Panc1 (cell line): ENCODE measurements at regions not wholly inside any gene's neighbourhood (a gene's known extent, or its start where the extent isn't known, plus 50 kb on each side); places are given as distances from the start of the nearest gene placed in this dataset.

Experiments
- ATAC-seq: fragments of 200-7000 bp; cut with Tn5 transposase; 2 replicates; pipeline ENCODE4 v1.9.1; 2020; ENCODE audit warnings: mild to moderate bottlenecking, moderate library complexity
- BruUV-seq: library from RNA; stranded (reverse); fragments of 400-500 nt; replicated peaks from 2 replicates; lab custom pipeline; 2021; lab: Mats Ljungman, UMichigan
- CTCF ChIA-PET: fragments of 300-600 bp; sonication (Branson Sonifier 250); formaldehyde crosslinking; loops from one replicate; lab custom pipeline; 2022; ENCODE audit warnings: antibody characterized with exemption; lab: Charles Lee
- POLR2A ChIA-PET: fragments of 300-600 bp; sonication (Branson Sonifier 250); formaldehyde crosslinking; loops from one replicate; lab custom pipeline; 2022; ENCODE audit warnings: antibody characterized with exemption; lab: Charles Lee
- DNase-seq: peaks from one replicate; pipeline ENCODE4 v3.0.0-alpha.2; 2010; ENCODE audit warnings: low read depth, low spot score
- H3K27ac ChIP-seq: 2 replicates; pipeline ENCODE4 v1.5.1; 2011; ENCODE audit warnings: mild to moderate bottlenecking, low read length, inconsistent platforms
- H3K27me3 ChIP-seq: fragments of 200-500 bp; sonication (Bioruptor generic); 2 replicates; pipeline ENCODE4 v1.6.0; 2014; ENCODE audit warnings: low read length, inconsistent platforms; ENCODE audit not compliant: control insufficient read depth, insufficient read depth
- H3K36me3 ChIP-seq: fragments of 200-500 bp; sonication (Bioruptor generic); 2 replicates; pipeline ENCODE4 v1.5.1; 2014; ENCODE audit warnings: inconsistent platforms, mild to moderate bottlenecking, low read length, moderate library complexity; ENCODE audit not compliant: control insufficient read depth, insufficient read depth
- H3K4me1 ChIP-seq: 2 replicates; pipeline ENCODE4 v1.5.1; 2011; ENCODE audit warnings: inconsistent platforms, mild to moderate bottlenecking, low read length, moderate library complexity; ENCODE audit not compliant: control insufficient read depth, insufficient read depth
- H3K4me3 ChIP-seq, 2 experiments: 2 replicates each; pipeline ENCODE4 v1.5.1; 2011 to 2012; ENCODE audit warnings: low read depth in 2 of 2, low read length in 2 of 2, mild to moderate bottlenecking in 2 of 2, inconsistent platforms in 1 of 2, moderate library complexity in 1 of 2
- H3K9me3 ChIP-seq: fragments of 200-500 bp; sonication (Bioruptor generic); 2 replicates; pipeline ENCODE4 v1.5.1; 2014; ENCODE audit warnings: low read depth, mild to moderate bottlenecking, inconsistent platforms, low read length, moderate library complexity; ENCODE audit not compliant: control insufficient read depth, insufficient read depth
- POLR2AphosphoS5 ChIP-seq: IDR thresholded peaks from 2 replicates; pipeline ENCODE4 v1.6.1; 2012; ENCODE audit warnings: mild to moderate bottlenecking, low read depth, low read length, moderate library complexity
- SIN3A ChIP-seq: IDR thresholded peaks from 2 replicates; pipeline ENCODE4 v1.6.1; 2012; ENCODE audit warnings: low read depth, mild to moderate bottlenecking, low read length, moderate library complexity, borderline replicate concordance; ENCODE audit not compliant: insufficient read depth
- TCF7L2 ChIP-seq: IDR thresholded peaks from 2 replicates; pipeline ENCODE4 v1.6.1; 2011; ENCODE audit warnings: mild to moderate bottlenecking, low read depth, low read length, inconsistent platforms
- in situ Hi-C: cut with HindIII; loops from 2 replicates; pipeline ENCODE4 v1.10.0; 2016; ENCODE audit warnings: low sequenced_read_pairs, low pct_unique_long_range_greater_than_20kb
- intact Hi-C: fragments of 100-400 bp; cut with micrococcal nuclease; formaldehyde crosslinking; loops from one replicate; pipeline ENCODE4 v1.10.0; 2022; ENCODE audit not compliant: unreplicated experiment
- TF ChIP-seq, protein P1 (sequence below): fragments of 450-650 bp; IDR thresholded peaks from 2 replicates; pipeline ENCODE4 v1.5.1; 2017; ENCODE audit warnings: mild to moderate bottlenecking
- TF ChIP-seq, protein P2 (sequence below), 2 experiments: IDR thresholded peaks; 2 replicates each; pipeline ENCODE4 v1.6.1; 2011 to 2012; ENCODE audit warnings: low read depth in 2 of 2, control low read depth in 1 of 2, low read length in 1 of 2, mild to moderate bottlenecking in 1 of 2, moderate library complexity in 1 of 2; ENCODE audit not compliant: insufficient read depth in 1 of 2

DNA sequence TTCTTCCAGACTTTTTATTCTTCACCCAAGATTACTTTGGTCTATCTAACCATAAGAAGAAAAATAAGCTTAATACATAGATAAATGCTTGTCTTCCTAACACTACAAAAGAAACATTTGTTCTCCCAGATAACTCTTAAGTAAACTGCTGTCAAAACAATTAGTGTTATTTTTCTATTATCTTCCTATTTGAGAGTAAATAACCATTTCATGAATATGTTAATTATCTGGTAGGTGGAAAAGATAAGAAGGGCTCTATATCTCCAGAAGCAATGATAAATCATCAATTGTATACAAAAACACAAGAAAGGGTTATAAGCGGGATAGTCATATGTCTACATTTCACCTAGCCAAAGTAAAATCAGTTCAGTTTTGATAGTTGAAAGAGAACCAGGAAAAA lies 180.4 kb downstream of the ZIC3 start:
- H3K4me1 ChIP-seq = no peaks in the 10 kb centered on the region
- ChIA-PET POLR2A (no interaction called here), CTCF (no interaction called here)
- H3K9me3 ChIP-seq = no peaks in the 10 kb centered on the region
- intact Hi-C loops = no loop called here
- no peaks in the 10 kb centered on the region; the same call in 1 of the 2 replicates for H3K27me3 ChIP-seq
- DNase-seq = no peak
- no peaks in the 10 kb centered on the region for H3K36me3 ChIP-seq
- in situ Hi-C loops = no loop called here
- H3K4me3 ChIP-seq = no peak overlapping the region
- TF ChIP-seq, protein P1, sequence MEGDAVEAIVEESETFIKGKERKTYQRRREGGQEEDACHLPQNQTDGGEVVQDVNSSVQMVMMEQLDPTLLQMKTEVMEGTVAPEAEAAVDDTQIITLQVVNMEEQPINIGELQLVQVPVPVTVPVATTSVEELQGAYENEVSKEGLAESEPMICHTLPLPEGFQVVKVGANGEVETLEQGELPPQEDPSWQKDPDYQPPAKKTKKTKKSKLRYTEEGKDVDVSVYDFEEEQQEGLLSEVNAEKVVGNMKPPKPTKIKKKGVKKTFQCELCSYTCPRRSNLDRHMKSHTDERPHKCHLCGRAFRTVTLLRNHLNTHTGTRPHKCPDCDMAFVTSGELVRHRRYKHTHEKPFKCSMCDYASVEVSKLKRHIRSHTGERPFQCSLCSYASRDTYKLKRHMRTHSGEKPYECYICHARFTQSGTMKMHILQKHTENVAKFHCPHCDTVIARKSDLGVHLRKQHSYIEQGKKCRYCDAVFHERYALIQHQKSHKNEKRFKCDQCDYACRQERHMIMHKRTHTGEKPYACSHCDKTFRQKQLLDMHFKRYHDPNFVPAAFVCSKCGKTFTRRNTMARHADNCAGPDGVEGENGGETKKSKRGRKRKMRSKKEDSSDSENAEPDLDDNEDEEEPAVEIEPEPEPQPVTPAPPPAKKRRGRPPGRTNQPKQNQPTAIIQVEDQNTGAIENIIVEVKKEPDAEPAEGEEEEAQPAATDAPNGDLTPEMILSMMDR = no peak
- TF ChIP-seq TCF7L2 = no peak
- no peak for TF ChIP-seq POLR2AphosphoS5
- TF ChIP-seq, protein P2, sequence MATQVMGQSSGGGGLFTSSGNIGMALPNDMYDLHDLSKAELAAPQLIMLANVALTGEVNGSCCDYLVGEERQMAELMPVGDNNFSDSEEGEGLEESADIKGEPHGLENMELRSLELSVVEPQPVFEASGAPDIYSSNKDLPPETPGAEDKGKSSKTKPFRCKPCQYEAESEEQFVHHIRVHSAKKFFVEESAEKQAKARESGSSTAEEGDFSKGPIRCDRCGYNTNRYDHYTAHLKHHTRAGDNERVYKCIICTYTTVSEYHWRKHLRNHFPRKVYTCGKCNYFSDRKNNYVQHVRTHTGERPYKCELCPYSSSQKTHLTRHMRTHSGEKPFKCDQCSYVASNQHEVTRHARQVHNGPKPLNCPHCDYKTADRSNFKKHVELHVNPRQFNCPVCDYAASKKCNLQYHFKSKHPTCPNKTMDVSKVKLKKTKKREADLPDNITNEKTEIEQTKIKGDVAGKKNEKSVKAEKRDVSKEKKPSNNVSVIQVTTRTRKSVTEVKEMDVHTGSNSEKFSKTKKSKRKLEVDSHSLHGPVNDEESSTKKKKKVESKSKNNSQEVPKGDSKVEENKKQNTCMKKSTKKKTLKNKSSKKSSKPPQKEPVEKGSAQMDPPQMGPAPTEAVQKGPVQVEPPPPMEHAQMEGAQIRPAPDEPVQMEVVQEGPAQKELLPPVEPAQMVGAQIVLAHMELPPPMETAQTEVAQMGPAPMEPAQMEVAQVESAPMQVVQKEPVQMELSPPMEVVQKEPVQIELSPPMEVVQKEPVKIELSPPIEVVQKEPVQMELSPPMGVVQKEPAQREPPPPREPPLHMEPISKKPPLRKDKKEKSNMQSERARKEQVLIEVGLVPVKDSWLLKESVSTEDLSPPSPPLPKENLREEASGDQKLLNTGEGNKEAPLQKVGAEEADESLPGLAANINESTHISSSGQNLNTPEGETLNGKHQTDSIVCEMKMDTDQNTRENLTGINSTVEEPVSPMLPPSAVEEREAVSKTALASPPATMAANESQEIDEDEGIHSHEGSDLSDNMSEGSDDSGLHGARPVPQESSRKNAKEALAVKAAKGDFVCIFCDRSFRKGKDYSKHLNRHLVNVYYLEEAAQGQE (IDR thresholded peaks at IDR 0.05; ENCODE audit: insufficient read depth in 1 of 2, low read depth in 2 of 2, low read length in 1 of 2) = no peak
- TF ChIP-seq SIN3A = no peak
- BruUV-seq = no TSS peak
- ATAC-seq = no peak
- H3K27ac ChIP-seq = no peak overlapping the region

DNA sequence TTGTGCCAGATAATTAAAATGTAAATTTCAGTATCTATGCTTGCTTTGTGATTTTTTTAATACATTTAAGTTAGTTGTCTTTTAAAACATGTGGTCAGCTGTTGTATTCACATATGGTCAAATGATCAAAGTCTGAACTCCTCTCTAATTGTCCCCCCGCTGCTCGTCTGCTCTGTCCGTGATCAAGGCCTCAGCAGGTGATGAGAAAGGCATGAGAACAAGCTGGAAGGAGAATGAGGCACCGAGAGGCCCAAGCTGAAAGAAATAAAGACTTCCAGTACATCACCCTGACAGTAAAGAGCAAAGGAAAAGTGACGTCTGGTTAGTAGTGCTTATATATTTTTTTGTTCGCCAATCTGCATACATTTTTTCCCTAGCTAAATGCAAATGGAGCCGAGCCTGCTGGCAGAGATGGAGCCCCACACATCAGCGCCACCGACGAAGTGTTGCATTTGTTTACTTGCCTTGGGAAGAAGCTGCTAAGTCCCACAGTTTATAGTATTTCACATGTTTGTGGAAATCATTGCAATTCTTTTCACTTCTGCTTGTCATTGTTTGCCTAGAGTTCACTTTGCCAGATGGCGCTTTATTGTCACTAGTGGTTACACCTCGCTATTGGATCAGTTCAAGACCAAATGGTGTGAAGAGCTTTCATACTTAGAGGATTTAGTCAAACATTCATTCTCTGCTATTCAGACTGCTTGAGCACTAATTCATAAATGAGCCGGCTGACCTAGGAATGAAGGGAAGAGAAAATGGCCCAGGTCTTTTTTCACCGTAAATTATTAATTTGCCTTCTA lies 181.5 kb downstream of the ZIC3 start:
- Histone ChIP-seq H3K27ac (no peak overlapping the region), H3K9me3 (no peaks in the 10 kb centered on the region), H3K4me3 (no peak overlapping the region), H3K36me3 (no peaks in the 10 kb centered on the region), H3K4me1 (no peaks in the 10 kb centered on the region), H3K27me3 (no peaks in the 10 kb centered on the region; the same call in 1 of the 2 replicates)
- no TSS peak for BruUV-seq
- DNase-seq (no peak), ATAC-seq (no peak)
- in situ Hi-C loops = no loop called here
- ChIA-PET CTCF (no interaction called here), POLR2A (no interaction called here)
- intact Hi-C loops = no loop called here
- TF ChIP-seq TCF7L2 (no peak), POLR2AphosphoS5 (no peak), SIN3A (no peak)

DNA sequence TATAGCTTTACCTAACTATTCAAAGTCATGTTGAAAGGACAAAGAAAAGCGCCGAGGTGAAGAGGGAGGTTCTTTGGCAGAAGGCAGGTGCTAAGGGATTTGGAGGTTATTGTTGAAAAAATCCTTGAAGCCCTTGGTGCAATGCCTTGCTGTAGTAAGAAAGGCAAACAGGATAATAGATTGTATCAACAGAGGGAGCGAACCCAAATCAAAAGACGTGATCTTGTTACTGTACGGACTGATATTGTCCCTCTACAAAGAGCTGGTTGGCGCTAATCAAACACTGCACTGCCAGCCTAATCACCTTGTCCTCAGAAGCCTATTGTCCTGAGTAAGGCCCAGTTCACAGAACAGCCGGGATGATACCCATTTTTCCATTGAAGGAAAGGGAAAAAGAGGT lies 182.9 kb downstream of the ZIC3 start:
- ATAC-seq = no peak
- TF ChIP-seq, protein P1 = no peak
- TF ChIP-seq SIN3A = no peak
- no peak for TF ChIP-seq TCF7L2
- no peak for TF ChIP-seq POLR2AphosphoS5
- TF ChIP-seq, protein P2 (IDR thresholded peaks at IDR 0.05; ENCODE audit: insufficient read depth in 1 of 2, low read depth in 2 of 2, low read length in 1 of 2) = no peak
- Histone ChIP-seq H3K9me3 (no peaks in the 10 kb centered on the region), H3K36me3 (no peaks in the 10 kb centered on the region), H3K27me3 (no peaks in the 10 kb centered on the region; the same call in 1 of the 2 replicates), H3K27ac (no peak overlapping the region), H3K4me3 (no peak overlapping the region), H3K4me1 (no peaks in the 10 kb centered on the region)
- DNase-seq = no peak
- intact Hi-C loops = no loop called here
- no TSS peak for BruUV-seq
- CTCF ChIA-PET = no interaction called here
- in situ Hi-C loops = no loop called here
- POLR2A ChIA-PET = no interaction called here
